ENCODE measurements at regions not wholly inside any gene's neighbourhood (a gene's known extent, or its start where the extent isn't known, plus 50 kb on each side); places are given as distances from the start of the nearest gene placed in this dataset.

DNA sequence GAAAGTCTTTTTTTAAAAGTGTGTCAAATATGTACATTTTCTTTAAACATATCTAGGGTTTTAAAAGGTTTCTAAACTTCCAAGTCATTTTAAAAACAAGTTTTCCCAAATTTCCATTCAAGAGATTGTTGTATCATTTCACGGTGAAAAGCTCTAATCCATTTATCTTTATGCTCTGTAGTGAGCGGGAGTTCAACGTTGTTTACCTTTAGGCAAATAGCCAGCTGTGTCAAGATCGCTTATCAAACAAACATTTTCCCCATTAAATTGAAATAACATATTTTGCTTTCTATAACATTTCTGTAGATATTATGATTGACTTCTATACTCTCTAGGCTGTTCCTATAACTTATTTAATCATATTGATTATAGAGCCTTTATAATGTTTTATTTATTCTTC lies 75.1 kb downstream of the CTSL start:
- ChIA-PET CTCF (interaction anchor here (1.1 kb wide), 1 partner anchor 8 kb away, joined by 3 read pairs; no protein-coding TSS in a partner anchor), POLR2A (ENCODE audit: unreplicated experiment) (no interaction called here)

GRCh38 chr9:87803166-87803565 lies 77.2 kb downstream of the CTSL start:
- Histone ChIP-seq H3K36me3 (ENCODE audit: low read depth) (no peaks in the 10 kb centered on the region), H3K9me2 (ENCODE audit: insufficient read depth) (no peaks in the 10 kb centered on the region), H3K4me2 (no peak overlapping the region), H3K4me1 (replicated peaks; ENCODE audit: insufficient read depth) (0 out of 2 replicates have a peak, but pooled peaks cover 2% of the 10 kb centered on the region), H3K9me3 (ENCODE audit: insufficient read depth, low read depth) (no peaks in the 10 kb centered on the region), H3K79me2 (ENCODE audit: low read depth) (no peaks in the 10 kb centered on the region), H3K27ac (no peak overlapping the region), H3K27me3 (ENCODE audit: insufficient read depth, low read depth) (no peaks in the 10 kb centered on the region), H4K20me1 (ENCODE audit: insufficient read depth) (no peaks in the 10 kb centered on the region), H3F3A (ENCODE audit: insufficient read depth, low read depth) (no peaks in the 10 kb centered on the region), H2AFZ (no peak overlapping the region), H3K4me3 (no peak overlapping the region)
- ChIA-PET POLR2A (ENCODE audit: unreplicated experiment) (interaction anchor here (0.6 kb wide), 1 partner anchor 11 kb away, joined by 4 read pairs; no protein-coding TSS in a partner anchor), CTCF (no interaction called here)
- no peak for TF ChIP-seq EZH2 (IDR thresholded peaks at IDR 0.05; ENCODE audit: low read depth)
- TF ChIP-seq, protein P1, sequence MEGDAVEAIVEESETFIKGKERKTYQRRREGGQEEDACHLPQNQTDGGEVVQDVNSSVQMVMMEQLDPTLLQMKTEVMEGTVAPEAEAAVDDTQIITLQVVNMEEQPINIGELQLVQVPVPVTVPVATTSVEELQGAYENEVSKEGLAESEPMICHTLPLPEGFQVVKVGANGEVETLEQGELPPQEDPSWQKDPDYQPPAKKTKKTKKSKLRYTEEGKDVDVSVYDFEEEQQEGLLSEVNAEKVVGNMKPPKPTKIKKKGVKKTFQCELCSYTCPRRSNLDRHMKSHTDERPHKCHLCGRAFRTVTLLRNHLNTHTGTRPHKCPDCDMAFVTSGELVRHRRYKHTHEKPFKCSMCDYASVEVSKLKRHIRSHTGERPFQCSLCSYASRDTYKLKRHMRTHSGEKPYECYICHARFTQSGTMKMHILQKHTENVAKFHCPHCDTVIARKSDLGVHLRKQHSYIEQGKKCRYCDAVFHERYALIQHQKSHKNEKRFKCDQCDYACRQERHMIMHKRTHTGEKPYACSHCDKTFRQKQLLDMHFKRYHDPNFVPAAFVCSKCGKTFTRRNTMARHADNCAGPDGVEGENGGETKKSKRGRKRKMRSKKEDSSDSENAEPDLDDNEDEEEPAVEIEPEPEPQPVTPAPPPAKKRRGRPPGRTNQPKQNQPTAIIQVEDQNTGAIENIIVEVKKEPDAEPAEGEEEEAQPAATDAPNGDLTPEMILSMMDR (conservative IDR thresholded peaks at IDR 0.05), result no peak
- intact Hi-C loops (cut with micrococcal nuclease; ENCODE audit: unreplicated experiment), result no loop called here
- DNase-seq, result peak in 1 of 2 experiments; percentile 25
- no TSS peak for BruUV-seq (replicated peaks)

More for the DNA sequence above, 75.1 kb downstream of the CTSL start:
- no peak overlapping the region for H3K4me3 ChIP-seq
- H3K4me1 ChIP-seq (replicated peaks; ENCODE audit: insufficient read depth), result peaks cover 18% of the 10 kb centered on the region
- no peaks in the 10 kb centered on the region for H3K36me3 ChIP-seq (ENCODE audit: low read depth)
- peak in 1 of 2 experiments; percentile 13 for DNase-seq
- no peaks in the 10 kb centered on the region for H4K20me1 ChIP-seq (ENCODE audit: insufficient read depth)
- intact Hi-C loops (cut with micrococcal nuclease; ENCODE audit: unreplicated experiment), result no loop called here
- BruUV-seq (replicated peaks), result no TSS peak
- H3K9me2 ChIP-seq (ENCODE audit: insufficient read depth), result no peaks in the 10 kb centered on the region
- no peak overlapping the region for H3K27ac ChIP-seq
- no peak overlapping the region for H2AFZ ChIP-seq
- no peaks in the 10 kb centered on the region for H3K27me3 ChIP-seq (ENCODE audit: insufficient read depth, low read depth)
- no peaks in the 10 kb centered on the region; the same call in 1 of the 2 replicates for H3F3A ChIP-seq (ENCODE audit: insufficient read depth, low read depth)
- H3K9me3 ChIP-seq (ENCODE audit: insufficient read depth, low read depth), result no peaks in the 10 kb centered on the region
- no peaks in the 10 kb centered on the region for H3K79me2 ChIP-seq (ENCODE audit: low read depth)
- no peak for TF ChIP-seq EZH2 (IDR thresholded peaks at IDR 0.05; ENCODE audit: low read depth)
- no peak overlapping the region for H3K4me2 ChIP-seq

DNA sequence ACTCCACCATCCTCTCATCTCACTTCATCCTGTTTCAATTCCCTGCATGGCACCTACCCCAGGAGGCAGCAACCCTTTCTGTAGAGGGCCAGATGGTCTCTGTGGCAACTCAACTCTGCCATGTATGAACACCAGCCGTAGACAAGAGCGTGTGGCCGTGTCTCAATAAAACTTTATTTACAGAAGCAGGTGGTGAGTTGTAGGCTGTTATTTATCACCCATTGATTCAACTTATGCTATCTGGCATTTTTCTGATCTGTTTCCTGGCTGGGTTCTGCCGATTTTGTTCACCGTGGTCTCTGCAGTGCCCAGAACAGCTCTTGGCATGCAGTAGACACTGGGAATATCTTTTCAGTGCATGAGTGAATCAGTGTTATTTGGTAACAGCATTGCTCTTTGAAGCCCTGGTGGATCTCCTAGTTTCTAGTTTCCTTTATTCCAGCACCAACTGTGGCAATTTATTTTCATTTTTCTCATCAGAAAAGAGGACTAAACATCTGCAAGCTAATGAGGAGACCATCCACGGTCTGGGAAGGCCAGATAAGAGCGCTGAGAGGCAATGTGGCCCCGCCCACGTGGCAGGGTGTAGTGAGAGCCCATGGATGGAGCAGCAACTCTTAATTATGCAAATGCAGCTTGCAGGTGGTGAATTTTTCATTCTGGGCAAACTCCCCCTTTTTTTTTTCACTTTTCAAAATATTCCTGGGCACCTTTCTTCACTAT lies 77.9 kb downstream of the CTSL start:
- no TSS peak for BruUV-seq (replicated peaks)
- Histone ChIP-seq H3F3A (ENCODE audit: insufficient read depth, low read depth) (no peaks in the 10 kb centered on the region), H3K36me3 (ENCODE audit: low read depth) (no peaks in the 10 kb centered on the region), H3K27me3 (ENCODE audit: insufficient read depth, low read depth) (no peaks in the 10 kb centered on the region), H3K4me1 (replicated peaks; ENCODE audit: insufficient read depth) (no peaks in the 10 kb centered on the region), H4K20me1 (ENCODE audit: insufficient read depth) (no peaks in the 10 kb centered on the region), H3K27ac (no peak overlapping the region), H3K9me3 (ENCODE audit: insufficient read depth, low read depth) (no peaks in the 10 kb centered on the region; the same call in 1 of the 2 replicates), H2AFZ (no peak overlapping the region), H3K4me3 (no peak overlapping the region), H3K4me2 (no peak overlapping the region), H3K9me2 (ENCODE audit: insufficient read depth) (no peaks in the 10 kb centered on the region), H3K79me2 (ENCODE audit: low read depth) (no peaks in the 10 kb centered on the region)
- POLR2A ChIA-PET (ENCODE audit: unreplicated experiment), result no interaction called here
- TF ChIP-seq, protein P1 (conservative IDR thresholded peaks at IDR 0.05), result no peak
- TF ChIP-seq EZH2 (IDR thresholded peaks at IDR 0.05; ENCODE audit: low read depth), result no peak
- DNase-seq, result peak in 1 of 2 experiments; percentile 21
- intact Hi-C loops (cut with micrococcal nuclease; ENCODE audit: unreplicated experiment), result no loop called here
- CTCF ChIA-PET, result no interaction called here

All from PC-9 (cell line).